Esophagus (tissue), 2 donors: ENCODE measurements at regions not wholly inside any gene's neighbourhood (a gene's known extent, or its start where the extent isn't known, plus 50 kb on each side); places are given as distances from the start of the nearest gene placed in this dataset.
"Not testable (repeated sequence)": the region's sequence is repeated elsewhere in the genome, so short reads cannot be mapped to it uniquely, and the experiment has no call there.

ENCODE experiments used
- H3K27ac ChIP-seq, 2 donors: one replicate each; pipeline ENCODE4 v1.5.1; 2013; ENCODE audit warnings: low read depth in 2 of 2, mild to moderate bottlenecking in 2 of 2, inconsistent platforms in 1 of 2, low read length in 1 of 2, moderate library complexity in 1 of 2
- H3K27me3 ChIP-seq, 2 donors: one replicate each; pipeline ENCODE4 v1.6.1; 2013; ENCODE audit warnings: low read length in 2 of 2, control low read depth in 1 of 2, mild to moderate bottlenecking in 1 of 2; ENCODE audit not compliant: insufficient read depth in 2 of 2, control insufficient read depth in 1 of 2
- H3K36me3 ChIP-seq, 2 donors: one replicate each; pipeline ENCODE4 v1.6.1; 2013; ENCODE audit warnings: low read length in 1 of 2; ENCODE audit not compliant: control insufficient read depth in 2 of 2, insufficient read depth in 2 of 2
- H3K4me1 ChIP-seq, 2 donors: one replicate each; pipeline ENCODE4 v1.6.1; 2013; ENCODE audit warnings: low read length in 1 of 2; ENCODE audit not compliant: control insufficient read depth in 2 of 2, insufficient read depth in 2 of 2
- H3K4me3 ChIP-seq, 2 donors: one replicate each; pipeline ENCODE4 v1.5.1; 2013; ENCODE audit warnings: low read length in 2 of 2, mild to moderate bottlenecking in 2 of 2, low read depth in 1 of 2, moderate library complexity in 1 of 2
- H3K9me3 ChIP-seq, 2 donors: one replicate each; pipeline ENCODE4 v1.6.1; 2013; ENCODE audit warnings: mild to moderate bottlenecking in 2 of 2, low read depth in 1 of 2, low read length in 1 of 2, moderate library complexity in 1 of 2; ENCODE audit not compliant: control insufficient read depth in 2 of 2, insufficient read depth in 1 of 2
- WGBS, 2 donors: extraction: QIAGEN DNeasy Blood & Tissue Kit; methylation state at CpG; one replicate each; pipeline ENCODE4 v1.1.7; 2013; 5-methylcytosine and 5-hydroxymethylcytosine counted together
- donor health status: healthy with polysubstance abuse.
- donor health status: Bipolar disorder and iron deficiency.

- Histone ChIP-seq H3K36me3 (no peaks in the 10 kb centered on the region), H3K27me3 (no peaks in the 10 kb centered on the region), H3K27ac (no peak overlapping the region), H3K4me3 (no peak overlapping the region), H3K4me1 (peaks cover 2 to 6% of the 10 kb centered on the region in 2 donors), H3K9me3 (no peaks in the 10 kb centered on the region)
- 92 to 94% methylated on average over 3 of the region's 3 CpGs for WGBS, 2 donors
Measured at GRCh38 chr13:111064661-111065060, 50.4 kb upstream of the ARHGEF7 start.

- peaks cover 2 to 4% of the 10 kb centered on the region in 2 donors for H3K9me3 ChIP-seq
- no peaks in the 10 kb centered on the region for H3K36me3 ChIP-seq
- no peak overlapping the region for H3K4me3 ChIP-seq
- 45 to 53% methylated on average over 2 of the region's 2 CpGs for WGBS, 2 donors
- H3K27ac ChIP-seq, result no peak overlapping the region
- peaks cover 2 to 6% of the 10 kb centered on the region in 2 donors for H3K4me1 ChIP-seq
- no peaks in the 10 kb centered on the region for H3K27me3 ChIP-seq
Measured at GRCh38 chr13:111062966-111063365, 52.1 kb upstream of the ARHGEF7 start.

DNA sequence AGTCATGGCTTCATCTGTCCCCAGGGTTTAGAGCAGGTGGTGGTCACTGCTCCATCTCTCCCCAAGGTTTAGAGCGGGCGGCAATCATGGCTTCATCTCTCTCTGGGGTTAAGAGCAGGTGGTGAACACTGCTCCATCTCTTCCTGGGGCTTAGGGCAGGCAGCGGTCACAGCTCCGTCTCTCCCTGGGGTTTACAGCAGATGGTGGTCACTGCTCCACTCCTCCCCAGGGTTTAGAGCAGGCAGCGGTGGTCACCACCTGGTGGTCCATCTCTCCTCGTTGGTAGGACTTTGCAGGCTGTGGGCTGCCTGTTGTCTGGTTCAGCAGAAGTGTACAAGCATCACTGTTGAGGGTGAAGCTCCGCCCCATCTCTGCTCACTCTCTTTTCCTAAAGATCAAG lies 52.8 kb upstream of the ARHGEF7 start:
- Histone ChIP-seq H3K9me3 (peaks cover 2 to 4% of the 10 kb centered on the region in 2 donors), H3K27me3 (no peaks in the 10 kb centered on the region)
- 86 to 89% methylated on average over 7 of the region's 7 CpGs for WGBS, 2 donors

GRCh38 chr13:111061358-111062045 lies 53.6 kb upstream of the ARHGEF7 start:
- peaks cover 2 to 4% of the 10 kb centered on the region in 2 donors for H3K9me3 ChIP-seq
- no peak overlapping the region for H3K4me3 ChIP-seq
- 83 to 84% methylated on average over 7 of the region's 7 CpGs for WGBS, 2 donors
- H3K36me3 ChIP-seq, result no peaks in the 10 kb centered on the region
- no peak overlapping the region for H3K27ac ChIP-seq
- no peaks in the 10 kb centered on the region for H3K27me3 ChIP-seq
- peaks cover 0 to 4% of the 10 kb centered on the region in 2 donors for H3K4me1 ChIP-seq

More for the DNA sequence above, 52.8 kb upstream of the ARHGEF7 start:
- H3K27ac ChIP-seq, result no peak overlapping the region
- H3K4me3 ChIP-seq, result no peak overlapping the region
- no peaks in the 10 kb centered on the region for H3K36me3 ChIP-seq
- peaks cover 2 to 4% of the 10 kb centered on the region in 2 donors for H3K4me1 ChIP-seq

DNA sequence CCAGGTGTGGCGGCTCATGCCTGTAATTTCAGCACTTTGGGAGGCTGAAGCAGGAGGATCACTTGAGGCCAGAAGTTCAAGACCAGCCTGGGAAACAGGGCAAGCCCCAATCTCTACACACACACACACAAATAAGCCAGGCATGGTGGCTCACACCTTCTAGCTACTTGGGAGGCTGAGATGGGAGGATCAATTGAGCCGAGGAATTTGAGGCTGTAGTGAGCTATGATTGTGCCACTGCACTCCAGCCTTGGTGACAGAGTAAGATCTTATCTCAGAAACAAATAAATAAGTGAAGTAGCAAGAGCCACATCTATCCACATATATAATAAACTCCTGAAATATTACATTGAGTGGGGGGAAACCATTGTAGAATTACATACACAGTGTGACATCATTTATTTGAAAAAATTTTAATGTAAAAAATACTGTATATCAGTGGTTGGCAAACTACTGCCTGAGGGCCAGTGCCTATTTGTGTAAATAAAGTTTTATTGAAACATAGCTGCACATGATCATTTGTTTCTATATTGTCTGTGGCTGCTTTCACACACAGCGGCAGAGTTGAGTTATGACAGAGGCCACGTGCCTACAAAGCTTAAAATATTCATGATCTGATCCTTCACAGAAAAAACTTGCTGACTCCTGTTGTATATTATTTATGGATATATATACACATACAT lies 54.7 kb upstream of the ARHGEF7 start:
- Histone ChIP-seq H3K36me3 (no peaks in the 10 kb centered on the region), H3K4me1 (no peaks in the 10 kb centered on the region), H3K27me3 (no peaks in the 10 kb centered on the region), H3K27ac (no peak overlapping the region), H3K4me3 (no peak overlapping the region), H3K9me3 (peaks cover 2 to 4% of the 10 kb centered on the region in 2 donors)
- 84 to 87% methylated on average over 4 of the region's 4 CpGs for WGBS, 2 donors

DNA sequence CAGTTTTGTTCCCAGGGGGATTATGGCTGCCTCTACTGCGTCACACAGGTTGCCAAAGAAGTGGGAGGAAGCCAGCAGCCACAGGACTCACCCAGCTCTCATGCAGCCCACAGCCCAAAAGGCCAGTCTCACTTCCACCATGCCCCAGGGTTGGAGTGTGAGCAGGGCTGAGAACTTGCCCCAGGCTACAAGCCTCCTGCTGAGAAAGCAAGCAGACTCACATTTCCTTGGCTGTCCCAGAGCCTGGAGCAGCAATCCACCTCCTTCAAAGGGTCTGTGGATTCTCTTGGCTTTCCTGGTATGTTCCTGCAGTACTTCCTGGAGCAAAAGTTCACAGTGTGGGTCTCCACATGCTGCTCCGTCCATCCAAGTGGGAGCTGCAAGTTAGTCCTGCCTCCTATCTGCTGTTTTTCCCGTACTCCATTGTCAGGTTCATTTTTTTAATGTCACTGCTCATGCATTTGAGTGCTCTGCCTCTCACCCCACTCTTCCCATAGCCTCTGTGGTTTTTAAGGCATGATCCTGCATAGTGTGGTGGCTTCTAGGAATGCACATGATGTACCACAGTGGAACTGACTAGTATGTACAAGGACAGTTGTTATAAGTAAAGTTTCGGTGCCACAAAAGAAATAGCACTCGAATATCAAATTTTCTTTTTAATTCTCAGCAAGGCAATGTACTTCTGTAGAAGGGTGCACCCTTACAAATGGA lies 56.2 kb upstream of the ARHGEF7 start:
- Histone ChIP-seq H3K27ac (no peak overlapping the region), H3K9me3 (peaks cover 2 to 4% of the 10 kb centered on the region in 2 donors), H3K4me3 (no peak overlapping the region), H3K27me3 (no peaks in the 10 kb centered on the region), H3K4me1 (no peaks in the 10 kb centered on the region), H3K36me3 (no peaks in the 10 kb centered on the region)
- WGBS, 2 donors, result 76 to 81% methylated on average over 5 of the region's 5 CpGs

DNA sequence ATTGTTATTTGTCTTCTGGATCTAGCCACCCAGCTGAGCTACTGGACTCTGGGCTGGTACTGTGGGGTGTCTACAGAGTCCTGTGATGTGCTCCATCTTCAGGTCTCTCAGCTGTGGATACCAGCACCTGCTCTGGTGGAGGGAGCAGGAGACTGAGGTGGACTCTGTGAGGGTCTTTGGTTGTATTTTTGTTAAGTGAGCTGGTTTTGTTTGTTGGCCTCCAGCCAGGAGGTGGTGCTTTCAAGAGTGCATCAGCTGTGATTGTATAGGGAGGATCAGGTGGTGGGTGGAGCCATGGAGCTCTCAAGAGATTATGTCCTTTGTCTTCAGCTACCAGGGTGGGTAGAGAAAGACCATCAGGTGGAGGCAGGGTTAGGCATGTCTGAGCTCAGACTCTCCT lies 56.8 kb upstream of the ARHGEF7 start:
- H3K27me3 ChIP-seq, H3K36me3 ChIP-seq, H3K9me3 ChIP-seq, H3K4me3 ChIP-seq, H3K27ac ChIP-seq, H3K4me1 ChIP-seq: not testable (repeated sequence)

DNA sequence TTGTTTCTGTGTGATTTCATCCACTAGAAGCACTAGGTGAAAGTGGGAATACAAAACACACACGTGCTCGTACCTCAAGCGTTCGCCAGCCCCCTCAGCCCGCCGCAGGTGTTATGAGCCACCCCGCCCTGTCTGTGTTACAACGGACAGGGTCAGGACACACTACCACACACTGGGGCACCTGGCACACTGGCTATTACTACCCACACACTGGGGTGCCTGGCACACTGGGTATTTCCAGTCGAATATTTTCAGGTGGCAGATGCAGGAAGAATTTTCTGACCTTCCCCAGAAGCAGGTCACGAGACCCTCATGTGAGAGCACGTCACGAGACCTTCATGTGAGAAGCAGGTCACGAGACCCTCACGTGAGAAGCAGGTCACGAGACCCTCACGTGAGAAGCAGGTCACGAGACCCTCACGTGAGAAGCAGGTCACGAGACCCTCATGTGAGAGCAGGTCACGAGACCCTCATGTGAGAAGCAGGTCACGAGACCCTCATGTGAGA lies 63.3 kb upstream of the ARHGEF7 start:
- not testable (repeated sequence) for H3K27me3 ChIP-seq, H3K9me3 ChIP-seq, H3K27ac ChIP-seq, H3K4me1 ChIP-seq, H3K4me3 ChIP-seq, H3K36me3 ChIP-seq
- WGBS, 2 donors, result 82 to 84% methylated on average over 19 to 21 of the region's 21 CpGs

DNA sequence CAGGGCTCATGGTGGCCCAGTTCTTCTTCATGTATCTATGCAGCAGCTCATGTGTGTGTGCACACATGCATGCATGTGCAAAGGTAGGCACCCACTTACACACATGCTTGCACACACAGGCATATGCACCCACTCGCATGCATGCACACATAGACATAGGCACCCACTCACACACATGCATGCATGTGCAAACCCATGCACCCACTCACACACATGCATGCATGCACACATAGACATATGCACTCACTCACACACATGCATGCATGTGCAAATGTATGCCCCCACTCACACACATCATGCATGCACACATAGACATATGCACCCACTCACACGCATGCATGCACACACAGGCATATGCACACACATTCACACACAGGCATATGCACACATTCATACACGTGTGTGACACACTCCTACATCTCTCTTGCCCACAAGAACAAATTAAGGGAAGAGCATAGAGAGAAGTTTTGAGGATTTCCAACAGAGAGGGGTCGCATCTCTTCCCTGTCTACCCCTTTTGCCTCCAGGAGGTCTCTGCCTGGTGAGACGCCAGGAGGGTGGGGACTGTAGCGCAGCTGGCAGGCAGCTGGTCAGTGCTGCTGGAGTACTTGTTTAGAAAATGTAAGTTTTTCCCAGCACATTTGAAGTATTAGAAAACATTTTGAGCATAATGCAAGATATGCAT lies 63.9 kb upstream of the ARHGEF7 start:
- Histone ChIP-seq H3K4me1 (peaks cover 0 to 2% of the 10 kb centered on the region in 2 donors), H3K4me3 (no peak overlapping the region), H3K36me3 (no peaks in the 10 kb centered on the region), H3K9me3 (no peaks in the 10 kb centered on the region), H3K27ac (no peak overlapping the region), H3K27me3 (no peaks in the 10 kb centered on the region)
- 74 to 77% methylated on average over 6 of the region's 6 CpGs for WGBS, 2 donors
